HepG2 (cell line): ENCODE measurements at regions not wholly inside any gene's neighbourhood (a gene's known extent, or its start where the extent isn't known, plus 50 kb on each side); places are given as distances from the start of the nearest gene placed in this dataset.

ENCODE experiments used
- CHD4 ChIP-seq: fragments of 200-600 bp; sonication (generic); IDR thresholded peaks from 2 replicates; pipeline ENCODE4 v1.7.0; 2017; ENCODE audit warnings: mild to moderate bottlenecking, low read length, borderline replicate concordance
- HNF4A ChIP-seq: sonication (generic); formaldehyde crosslinking; IDR thresholded peaks from 2 replicates; pipeline ENCODE4 v1.4.0; 2020; ENCODE audit warnings: missing genetic modification reagents
- POLR2AphosphoS2 ChIP-seq: IDR thresholded peaks from 2 replicates; pipeline ENCODE4 v1.6.1; 2011; ENCODE audit warnings: low read depth, low read length, improper control_type of control experiment
- POLR2AphosphoS5 ChIP-seq: IDR thresholded peaks from 2 replicates; pipeline ENCODE4 v1.6.1; 2012; ENCODE audit warnings: low read depth, low read length
- SKI ChIP-seq: fragments of 450-650 bp; IDR thresholded peaks from one replicate; pipeline ENCODE4 v1.6.1; 2018; ENCODE audit warnings: mild to moderate bottlenecking; ENCODE audit not compliant: partially characterized antibody
- SP1 ChIP-seq, 2 experiments: fragments of 450-650 bp in 1 of 2; sonication (generic) in 1 of 2; formaldehyde crosslinking in 1 of 2; IDR thresholded peaks; 2 replicates each; pipeline versions ENCODE4 v1.4.0 to v1.6.1; 2016 to 2020; ENCODE audit warnings: missing genetic modification reagents in 1 of 2
- ZBTB1 ChIP-seq: sonication (generic); formaldehyde crosslinking; IDR thresholded peaks from 2 replicates; pipeline ENCODE4 v1.4.0; 2020; ENCODE audit warnings: missing genetic modification reagents, borderline replicate concordance
- TF ChIP-seq, protein P1 (sequence below): sonication (generic); formaldehyde crosslinking; IDR thresholded peaks from 2 replicates; pipeline ENCODE4 v1.5.0; 2020; ENCODE audit warnings: mild to moderate bottlenecking, missing genetic modification reagents, moderate library complexity
- TF ChIP-seq, protein P2 (sequence below): sonication (generic); formaldehyde crosslinking; IDR thresholded peaks from 2 replicates; pipeline ENCODE4 v1.4.0; 2020; ENCODE audit warnings: missing genetic modification reagents

- TF ChIP-seq, protein P1, sequence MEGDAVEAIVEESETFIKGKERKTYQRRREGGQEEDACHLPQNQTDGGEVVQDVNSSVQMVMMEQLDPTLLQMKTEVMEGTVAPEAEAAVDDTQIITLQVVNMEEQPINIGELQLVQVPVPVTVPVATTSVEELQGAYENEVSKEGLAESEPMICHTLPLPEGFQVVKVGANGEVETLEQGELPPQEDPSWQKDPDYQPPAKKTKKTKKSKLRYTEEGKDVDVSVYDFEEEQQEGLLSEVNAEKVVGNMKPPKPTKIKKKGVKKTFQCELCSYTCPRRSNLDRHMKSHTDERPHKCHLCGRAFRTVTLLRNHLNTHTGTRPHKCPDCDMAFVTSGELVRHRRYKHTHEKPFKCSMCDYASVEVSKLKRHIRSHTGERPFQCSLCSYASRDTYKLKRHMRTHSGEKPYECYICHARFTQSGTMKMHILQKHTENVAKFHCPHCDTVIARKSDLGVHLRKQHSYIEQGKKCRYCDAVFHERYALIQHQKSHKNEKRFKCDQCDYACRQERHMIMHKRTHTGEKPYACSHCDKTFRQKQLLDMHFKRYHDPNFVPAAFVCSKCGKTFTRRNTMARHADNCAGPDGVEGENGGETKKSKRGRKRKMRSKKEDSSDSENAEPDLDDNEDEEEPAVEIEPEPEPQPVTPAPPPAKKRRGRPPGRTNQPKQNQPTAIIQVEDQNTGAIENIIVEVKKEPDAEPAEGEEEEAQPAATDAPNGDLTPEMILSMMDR (CRISPR knock-in tag) = no peak
- TF ChIP-seq, protein P2, sequence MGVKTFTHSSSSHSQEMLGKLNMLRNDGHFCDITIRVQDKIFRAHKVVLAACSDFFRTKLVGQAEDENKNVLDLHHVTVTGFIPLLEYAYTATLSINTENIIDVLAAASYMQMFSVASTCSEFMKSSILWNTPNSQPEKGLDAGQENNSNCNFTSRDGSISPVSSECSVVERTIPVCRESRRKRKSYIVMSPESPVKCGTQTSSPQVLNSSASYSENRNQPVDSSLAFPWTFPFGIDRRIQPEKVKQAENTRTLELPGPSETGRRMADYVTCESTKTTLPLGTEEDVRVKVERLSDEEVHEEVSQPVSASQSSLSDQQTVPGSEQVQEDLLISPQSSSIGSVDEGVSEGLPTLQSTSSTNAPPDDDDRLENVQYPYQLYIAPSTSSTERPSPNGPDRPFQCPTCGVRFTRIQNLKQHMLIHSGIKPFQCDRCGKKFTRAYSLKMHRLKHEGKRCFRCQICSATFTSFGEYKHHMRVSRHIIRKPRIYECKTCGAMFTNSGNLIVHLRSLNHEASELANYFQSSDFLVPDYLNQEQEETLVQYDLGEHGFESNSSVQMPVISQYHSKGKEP (CRISPR knock-in tag) = no peak
- TF ChIP-seq CHD4 = no peak
- TF ChIP-seq POLR2AphosphoS5 = no peak
- TF ChIP-seq SKI = no peak
- TF ChIP-seq SP1 (IDR thresholded peaks at IDR 0.05) = no peak
- TF ChIP-seq SP1 (CRISPR knock-in tag; IDR thresholded peaks at IDR 0.05) = no peak
- no peak for TF ChIP-seq HNF4A (CRISPR knock-in tag)
- no peak for TF ChIP-seq ZBTB1 (CRISPR knock-in tag)
- TF ChIP-seq POLR2AphosphoS2 = no peak
Measured at GRCh38 chr2:14937336-14937735, 304.8 kb downstream of the LRATD1 start.
